Stimulated activated CD4-positive, alpha-beta T cell treated with anti-CD3 and anti-CD28 coated beads, Interleukin-2, amount 100 ng/mL, for 48 hours (primary cell): ENCODE measurements at regions not wholly inside any gene's neighbourhood (a gene's known extent, or its start where the extent isn't known, plus 50 kb on each side); places are given as distances from the start of the nearest gene placed in this dataset.

ENCODE experiments used
- DNase-seq, 2 donors: peaks; one replicate each; pipeline ENCODE4 v3.0.0-alpha.2; 2020

GRCh38 chr5:63175850-63176249, 597.2 kb downstream of the LRRC70 start:
- DNase-seq, result no peak

DNA sequence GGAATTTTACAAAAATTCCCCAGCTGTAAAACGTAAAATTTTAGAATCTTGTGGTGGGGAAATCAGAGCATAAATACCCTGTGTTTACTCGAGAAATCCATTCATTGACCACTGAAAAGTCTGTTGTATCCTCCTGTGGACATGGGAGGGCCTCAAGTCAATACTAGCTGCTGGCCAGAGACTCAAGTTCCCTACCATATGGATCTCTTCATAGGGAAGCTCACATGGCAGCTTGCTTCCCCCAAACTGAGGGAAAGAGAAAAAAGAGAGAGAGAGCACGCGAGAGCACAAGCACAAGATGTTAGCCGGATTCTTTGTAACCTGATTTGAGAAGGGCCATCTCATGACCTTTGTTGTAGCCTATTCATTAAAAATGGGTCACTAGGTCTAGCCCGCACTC, 591.9 kb downstream of the LRRC70 start:
- no peak for DNase-seq

DNA sequence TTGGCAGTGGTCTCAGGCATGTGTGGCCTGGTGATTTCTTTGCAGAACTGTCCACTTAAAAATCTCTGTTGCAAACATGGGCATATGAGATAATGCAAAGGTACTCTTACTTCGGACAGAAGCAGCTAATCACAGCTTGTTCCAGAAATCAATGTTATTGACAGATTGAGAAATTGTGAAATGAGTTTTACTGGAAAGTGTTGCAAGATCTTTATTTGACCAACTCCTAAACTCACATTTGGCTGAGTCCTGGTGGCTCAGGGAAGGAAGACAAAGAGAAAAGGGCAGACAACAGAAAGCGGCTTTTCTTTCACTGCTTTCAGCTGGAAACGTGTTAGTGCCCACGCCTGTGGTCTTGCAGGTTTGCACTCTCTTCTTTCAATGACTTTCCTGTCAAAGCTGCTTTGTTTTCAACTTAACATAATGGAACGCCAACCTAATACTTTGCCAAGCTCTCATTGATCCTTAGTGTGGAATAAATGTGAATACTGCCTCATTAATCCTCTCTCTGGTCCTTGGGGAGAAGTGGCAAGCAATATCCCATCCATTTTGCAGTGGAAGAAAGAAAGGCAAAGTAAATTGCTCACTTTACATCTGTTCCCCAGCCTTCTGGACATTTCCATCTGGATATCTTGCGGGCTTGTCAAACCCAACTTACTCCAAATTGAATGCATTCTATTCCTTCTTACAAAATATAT, 586.4 kb downstream of the LRRC70 start:
- DNase-seq, result no peak

DNA sequence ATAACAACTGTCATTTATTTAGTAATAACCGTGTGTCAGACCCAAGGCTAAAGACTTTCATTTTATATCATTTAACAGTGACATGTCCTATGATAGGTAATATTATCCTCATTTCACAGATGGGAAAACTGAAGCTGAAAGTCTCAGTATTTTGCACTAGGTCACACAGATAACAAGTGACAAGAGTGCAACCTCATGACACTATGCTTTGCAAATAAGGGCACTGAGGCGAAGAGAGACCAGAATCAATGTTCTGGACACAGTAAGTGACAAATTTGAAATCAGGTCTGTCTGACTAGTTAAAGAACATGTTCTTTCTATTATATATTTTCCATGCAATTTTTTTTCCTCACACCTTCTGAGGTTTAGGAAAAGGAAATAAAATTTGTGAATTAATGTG, 585.7 kb downstream of the LRRC70 start:
- DNase-seq, result no peak

GRCh38 chr5:63155310-63155631, 576.7 kb downstream of the LRRC70 start:
- no peak for DNase-seq

DNA sequence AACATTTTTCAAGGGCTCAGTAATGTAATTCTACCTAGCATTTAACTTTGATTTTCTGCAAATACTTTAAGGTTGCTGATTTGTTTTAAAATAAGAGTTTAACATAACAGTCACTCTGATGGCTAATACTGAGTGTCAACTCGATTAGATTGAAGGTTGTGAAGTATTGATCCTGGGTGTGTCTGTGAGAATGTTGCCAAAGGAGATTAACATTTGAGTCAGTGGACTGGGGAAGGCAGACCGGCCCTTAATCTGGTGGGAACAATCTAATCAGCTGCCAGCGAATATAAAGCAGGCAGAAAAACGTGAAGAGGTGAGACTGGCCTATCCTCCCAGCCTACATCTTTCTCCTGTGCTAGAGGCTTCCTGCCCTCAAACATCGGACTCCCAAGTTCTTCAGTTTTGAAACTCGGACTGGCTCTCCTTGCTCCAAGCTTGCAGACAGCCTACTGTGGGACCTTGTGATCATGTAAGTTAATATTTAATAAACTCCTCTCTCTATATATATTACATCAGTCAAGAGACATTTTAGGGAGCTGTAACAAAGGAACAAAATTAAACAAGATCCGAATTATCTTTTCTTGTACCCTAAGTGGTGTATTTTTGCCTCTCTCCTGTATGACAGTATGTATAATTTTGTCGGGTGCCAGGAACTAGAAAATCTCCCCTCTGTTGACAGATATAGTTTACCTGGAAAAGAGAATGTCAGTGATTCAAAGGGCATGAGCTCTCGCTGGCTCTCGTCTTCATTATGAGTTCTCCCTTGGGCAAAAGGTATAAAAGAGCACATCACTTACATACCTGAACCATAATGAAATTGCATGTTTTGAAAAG, 576.1 kb downstream of the LRRC70 start:
- DNase-seq, result no peak

- no peak for DNase-seq
Measured at GRCh38 chr5:63152871-63153270, 574.3 kb downstream of the LRRC70 start.

- no peak for DNase-seq
Measured at GRCh38 chr5:63145167-63145566, 566.5 kb downstream of the LRRC70 start.

DNA sequence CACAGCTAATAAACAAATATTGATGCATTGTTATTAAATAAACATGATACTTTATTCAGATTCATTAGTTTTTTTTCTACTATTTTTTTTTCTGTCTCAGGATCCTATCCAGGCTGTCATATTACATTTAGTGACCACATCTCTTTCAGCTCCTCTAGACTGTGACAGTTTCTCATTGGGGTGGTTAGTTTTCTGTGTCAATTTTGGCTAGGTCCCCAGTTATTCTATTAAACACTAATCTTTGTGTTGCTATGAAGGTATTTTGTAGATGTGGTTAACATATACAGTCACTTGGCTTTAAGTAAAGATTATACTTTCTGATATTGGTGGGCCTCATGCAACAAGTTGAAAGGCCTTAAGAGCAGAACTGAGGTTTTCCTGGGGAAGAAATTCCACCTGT, 563.0 kb downstream of the LRRC70 start:
- no peak for DNase-seq

DNA sequence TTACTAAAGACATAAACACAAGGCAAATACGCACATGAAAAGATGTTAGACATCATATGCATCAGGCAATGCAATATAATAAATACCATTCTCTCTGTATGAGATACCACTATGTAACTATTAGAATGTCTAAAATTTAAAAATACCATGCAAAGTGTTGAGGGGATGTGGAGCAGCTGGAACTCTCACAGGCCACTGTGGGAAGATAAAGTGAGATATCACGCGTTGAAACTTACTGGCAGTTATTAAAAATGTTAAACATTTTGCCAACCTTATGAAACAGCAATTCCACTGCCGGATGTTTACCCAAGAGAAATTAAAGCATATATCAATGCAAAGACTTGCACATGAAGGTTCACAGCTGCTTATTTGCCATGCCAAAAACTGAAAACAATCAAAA, 556.7 kb downstream of the LRRC70 start:
- no peak for DNase-seq

GRCh38 chr5:63131626-63132285, 553.1 kb downstream of the LRRC70 start:
- DNase-seq, result no peak

DNA sequence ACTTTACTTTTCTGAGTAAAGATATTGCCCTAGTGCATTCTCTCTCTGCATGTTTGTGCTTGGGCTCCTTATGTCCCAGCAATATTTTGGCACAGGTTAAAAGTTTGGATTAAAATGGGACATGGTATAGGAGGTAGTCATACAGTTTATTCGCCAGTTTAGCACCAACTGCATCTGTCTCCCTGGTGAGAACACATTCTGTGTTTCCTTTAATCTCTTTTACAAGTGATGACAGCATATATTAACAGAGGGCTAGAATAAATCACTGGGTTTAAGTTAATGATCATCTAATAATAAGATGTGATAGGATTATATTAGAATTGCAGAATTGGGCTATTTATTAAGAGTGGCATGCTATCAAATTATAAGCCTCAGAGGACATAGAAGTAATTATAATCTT, 550.1 kb downstream of the LRRC70 start:
- DNase-seq, result no peak

GRCh38 chr5:63128018-63128417, 549.4 kb downstream of the LRRC70 start:
- DNase-seq, result no peak

DNA sequence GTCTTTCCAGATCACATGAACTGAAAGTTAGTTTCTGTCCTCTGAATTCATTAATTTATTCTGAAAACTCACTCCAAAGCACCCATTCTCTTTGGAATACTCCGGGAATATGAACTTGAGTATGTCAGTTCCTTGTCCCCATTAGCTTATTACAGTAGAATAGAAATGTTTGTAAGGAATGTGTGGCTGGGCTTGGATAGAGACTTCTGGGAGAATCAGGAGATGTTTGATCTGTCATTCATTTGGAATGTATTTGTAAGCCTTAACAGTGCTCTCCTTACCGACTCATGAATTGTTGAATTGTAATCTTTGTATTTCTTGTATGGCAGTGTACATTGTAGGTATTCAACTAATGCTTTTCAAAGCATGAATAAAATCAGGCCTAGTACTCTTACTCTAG, 548.4 kb downstream of the LRRC70 start:
- DNase-seq, result no peak

DNA sequence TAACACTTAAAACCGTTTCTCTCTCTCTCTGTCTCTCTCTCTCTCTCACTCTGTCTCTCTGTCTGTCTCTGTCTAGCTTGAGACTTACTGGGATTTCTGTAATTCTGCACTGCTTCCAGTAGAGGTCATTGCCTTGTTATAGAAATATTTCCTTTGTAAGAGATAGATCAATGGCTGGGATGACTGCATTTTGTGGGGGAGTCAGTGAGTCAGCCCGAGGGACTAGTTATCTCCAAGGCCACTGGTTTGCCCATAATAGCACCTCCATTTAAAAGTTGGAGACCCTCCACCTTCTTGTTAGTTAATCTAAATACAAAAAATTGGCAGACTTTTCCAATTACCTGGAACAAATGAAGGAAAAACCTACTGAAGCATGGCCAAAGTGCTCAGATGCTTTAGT, 547.2 kb downstream of the LRRC70 start:
- DNase-seq, result no peak

- DNase-seq, result no peak
Measured at GRCh38 chr5:63125392-63125791, 546.8 kb downstream of the LRRC70 start.

DNA sequence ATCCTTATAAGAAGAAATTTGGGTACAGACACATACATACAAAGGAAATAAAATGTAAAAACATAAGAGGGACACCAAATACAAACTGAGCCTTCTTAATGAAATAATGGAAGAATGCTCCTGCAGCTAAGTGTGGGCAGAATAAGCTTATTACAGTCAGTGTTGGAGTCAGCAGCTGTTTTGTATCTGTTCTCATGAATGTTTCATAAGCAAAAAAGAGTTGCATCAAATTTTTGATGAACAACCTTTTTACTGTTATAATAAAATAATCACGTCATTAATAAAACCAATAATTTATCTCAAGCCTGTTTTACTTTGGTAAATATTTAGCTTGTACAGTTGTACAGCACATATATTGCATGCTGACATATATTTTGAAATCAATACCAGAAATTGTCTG, 545.6 kb downstream of the LRRC70 start:
- no peak for DNase-seq

GRCh38 chr5:63121471-63121870, 542.9 kb downstream of the LRRC70 start:
- no peak for DNase-seq

- no peak for DNase-seq
Measured at GRCh38 chr5:63118221-63118620, 539.6 kb downstream of the LRRC70 start.

DNA sequence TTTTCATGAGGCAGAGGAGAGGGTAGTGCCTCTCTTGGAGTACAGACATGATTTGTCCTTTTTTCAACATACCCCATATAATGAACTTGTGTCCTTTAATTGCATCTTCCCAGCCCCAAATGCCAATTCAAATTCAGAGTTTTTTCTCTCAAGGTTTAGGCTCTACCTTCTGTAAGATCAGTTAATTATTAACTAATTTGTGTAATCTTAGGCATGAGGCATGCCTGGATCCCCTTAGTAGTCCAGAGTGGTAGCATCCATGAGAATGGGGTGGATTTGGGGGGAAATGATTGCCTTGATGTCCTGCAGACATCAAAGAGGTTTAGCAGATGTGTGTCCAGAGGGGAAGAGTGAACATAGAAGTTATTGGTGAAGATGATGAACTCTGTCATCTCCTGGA, 533.3 kb downstream of the LRRC70 start:
- DNase-seq, result no peak

- DNase-seq, result no peak
Measured at GRCh38 chr5:63101870-63102269, 523.3 kb downstream of the LRRC70 start.

DNA sequence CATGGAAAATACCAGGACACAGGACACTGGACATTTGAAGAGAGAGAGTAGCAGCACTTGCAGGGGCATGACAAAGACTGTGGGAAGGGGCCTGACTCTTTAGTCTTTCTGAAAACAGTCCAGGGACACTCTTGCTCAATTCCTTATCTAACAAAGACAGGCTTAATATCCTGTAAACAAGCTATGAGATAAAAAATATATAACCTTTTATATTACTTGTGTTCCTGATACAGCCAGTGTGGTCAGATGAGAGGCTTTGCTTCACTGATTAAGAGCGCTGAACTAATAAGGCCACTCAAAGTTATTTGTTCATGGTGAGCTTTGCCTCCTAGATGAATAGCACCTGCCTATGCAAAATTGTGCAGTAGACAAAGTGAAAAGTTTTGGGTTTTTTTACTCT, 518.7 kb downstream of the LRRC70 start:
- DNase-seq, result no peak

DNA sequence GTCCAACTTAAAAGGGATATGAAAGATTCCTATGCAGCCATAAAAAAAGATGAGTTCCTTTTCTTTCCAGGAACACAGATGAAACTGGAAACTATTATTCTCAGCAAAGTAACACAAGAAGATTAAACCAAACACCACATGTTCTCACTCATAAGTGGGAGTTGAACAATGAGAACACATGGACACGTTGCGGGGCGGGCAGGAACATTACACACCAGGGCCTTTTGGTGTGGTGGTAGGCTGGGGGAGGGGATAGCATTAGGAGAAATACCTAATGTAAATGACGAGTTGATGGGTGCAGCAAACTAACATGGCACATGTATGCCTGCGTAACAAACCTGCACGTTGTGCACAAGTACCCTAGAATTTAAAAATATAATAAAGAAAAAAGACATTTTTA, 516.1 kb downstream of the LRRC70 start:
- no peak for DNase-seq

DNA sequence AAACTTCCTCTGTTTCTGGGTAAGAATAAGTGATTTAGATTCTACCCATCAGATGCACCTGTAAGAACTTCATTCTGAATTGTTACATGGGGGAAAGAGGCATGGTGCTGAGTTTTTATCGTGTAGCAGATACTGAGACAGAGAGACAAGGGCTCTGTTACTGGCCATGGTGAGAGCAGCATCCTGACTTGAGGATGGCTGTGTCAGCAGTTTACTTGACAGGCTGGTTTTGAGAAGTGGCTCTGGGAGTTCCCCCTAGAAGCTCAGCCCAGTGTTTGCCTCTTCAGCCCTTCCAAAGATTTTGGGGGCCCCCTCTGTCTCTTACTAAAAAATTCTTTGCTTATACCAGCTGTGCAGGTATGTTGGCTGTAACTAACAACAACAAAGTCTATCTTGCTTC, 510.5 kb downstream of the LRRC70 start:
- no peak for DNase-seq
